ENCODE measurements at regions not wholly inside any gene's neighbourhood (a gene's known extent, or its start where the extent isn't known, plus 50 kb on each side); places are given as distances from the start of the nearest gene placed in this dataset.

DNA sequence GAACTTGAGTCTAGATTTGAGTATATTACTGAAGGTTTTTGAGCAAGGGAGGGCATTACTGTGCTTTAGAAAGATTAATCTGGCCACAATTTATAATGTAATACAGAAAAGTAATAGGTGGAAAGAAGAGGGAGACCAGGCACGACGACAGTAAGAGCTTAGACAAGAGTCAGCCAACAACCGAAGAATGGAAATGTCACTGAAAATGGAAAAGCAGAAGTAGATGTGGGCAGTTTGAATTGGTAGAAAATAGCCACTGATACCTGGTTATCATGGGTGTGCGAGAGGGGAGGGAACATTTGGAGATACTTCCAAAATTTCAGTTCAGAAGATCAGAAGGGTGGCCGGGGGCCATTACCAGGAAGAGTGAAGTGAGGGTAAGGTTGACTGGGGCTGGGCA is 339.1 kb downstream of the UTRN start:
- Mint-ChIP-seq H3K36me3 (ENCODE audit: low read depth) (no peaks in the 10 kb centered on the region), H3K27ac (no peak overlapping the region), H3K9me3 (no peaks in the 10 kb centered on the region), H3K4me1 (no peaks in the 10 kb centered on the region), H3K27me3 (ENCODE audit: low read depth) (no peaks in the 10 kb centered on the region), H3K4me3 (no peak overlapping the region)
- TF ChIP-seq, protein P1, sequence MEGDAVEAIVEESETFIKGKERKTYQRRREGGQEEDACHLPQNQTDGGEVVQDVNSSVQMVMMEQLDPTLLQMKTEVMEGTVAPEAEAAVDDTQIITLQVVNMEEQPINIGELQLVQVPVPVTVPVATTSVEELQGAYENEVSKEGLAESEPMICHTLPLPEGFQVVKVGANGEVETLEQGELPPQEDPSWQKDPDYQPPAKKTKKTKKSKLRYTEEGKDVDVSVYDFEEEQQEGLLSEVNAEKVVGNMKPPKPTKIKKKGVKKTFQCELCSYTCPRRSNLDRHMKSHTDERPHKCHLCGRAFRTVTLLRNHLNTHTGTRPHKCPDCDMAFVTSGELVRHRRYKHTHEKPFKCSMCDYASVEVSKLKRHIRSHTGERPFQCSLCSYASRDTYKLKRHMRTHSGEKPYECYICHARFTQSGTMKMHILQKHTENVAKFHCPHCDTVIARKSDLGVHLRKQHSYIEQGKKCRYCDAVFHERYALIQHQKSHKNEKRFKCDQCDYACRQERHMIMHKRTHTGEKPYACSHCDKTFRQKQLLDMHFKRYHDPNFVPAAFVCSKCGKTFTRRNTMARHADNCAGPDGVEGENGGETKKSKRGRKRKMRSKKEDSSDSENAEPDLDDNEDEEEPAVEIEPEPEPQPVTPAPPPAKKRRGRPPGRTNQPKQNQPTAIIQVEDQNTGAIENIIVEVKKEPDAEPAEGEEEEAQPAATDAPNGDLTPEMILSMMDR (IDR thresholded peaks at IDR 0.05; ENCODE audit: unreplicated experiment in 3 of 3) = no peak

DNA sequence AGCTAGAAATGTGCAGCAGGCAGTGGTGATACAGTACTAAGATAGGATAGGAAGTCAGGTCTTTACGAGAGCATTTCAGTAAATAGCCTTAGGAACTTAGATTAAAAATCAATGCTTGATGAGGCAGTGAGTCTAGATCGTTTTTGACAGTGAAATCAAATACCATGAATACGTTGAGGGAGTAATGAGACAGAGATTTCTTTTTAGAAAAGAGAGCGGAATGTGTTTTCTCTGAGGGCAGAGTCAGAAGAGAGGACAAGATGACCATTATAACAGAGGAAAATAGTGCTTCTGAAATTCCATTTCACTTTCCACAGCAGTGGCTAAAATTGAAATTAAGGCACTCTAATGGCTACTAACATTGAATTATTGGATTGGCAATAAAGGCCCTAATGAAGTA is 339.6 kb downstream of the UTRN start:
- no peak overlapping the region for H3K27ac Mint-ChIP-seq

DNA sequence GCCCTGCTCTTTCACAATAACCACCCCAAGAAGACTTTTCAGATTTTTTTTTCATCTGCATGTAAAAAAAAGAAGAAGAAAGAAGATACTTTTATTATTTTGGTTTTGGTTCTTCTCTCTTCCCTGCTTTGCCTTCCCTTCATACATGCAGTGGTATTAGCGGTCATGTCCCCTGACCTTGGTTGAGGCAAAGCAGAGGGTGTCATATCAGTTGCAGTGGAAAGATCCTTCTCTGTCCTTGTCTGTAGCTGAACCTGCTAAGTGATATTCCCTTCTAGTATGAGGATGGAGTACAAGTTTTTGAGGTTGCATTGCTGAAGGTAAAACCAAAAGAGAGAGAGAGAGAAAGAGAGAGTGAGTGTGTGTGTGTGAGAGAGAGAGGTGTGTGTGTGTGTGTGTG is 345.7 kb downstream of the UTRN start:
- H3K4me3 Mint-ChIP-seq = no peak overlapping the region

More for the DNA sequence above, 339.6 kb downstream of the UTRN start:
- no peaks in the 10 kb centered on the region for H3K4me1 Mint-ChIP-seq
- peaks cover 3% of the 10 kb centered on the region for H3K36me3 Mint-ChIP-seq (ENCODE audit: low read depth)
- TF ChIP-seq, protein P1 (IDR thresholded peaks at IDR 0.05; ENCODE audit: unreplicated experiment in 3 of 3) = no peak
- no peaks in the 10 kb centered on the region for H3K27me3 Mint-ChIP-seq (ENCODE audit: low read depth)
- no peaks in the 10 kb centered on the region for H3K9me3 Mint-ChIP-seq
- no peak overlapping the region for H3K4me3 Mint-ChIP-seq

DNA sequence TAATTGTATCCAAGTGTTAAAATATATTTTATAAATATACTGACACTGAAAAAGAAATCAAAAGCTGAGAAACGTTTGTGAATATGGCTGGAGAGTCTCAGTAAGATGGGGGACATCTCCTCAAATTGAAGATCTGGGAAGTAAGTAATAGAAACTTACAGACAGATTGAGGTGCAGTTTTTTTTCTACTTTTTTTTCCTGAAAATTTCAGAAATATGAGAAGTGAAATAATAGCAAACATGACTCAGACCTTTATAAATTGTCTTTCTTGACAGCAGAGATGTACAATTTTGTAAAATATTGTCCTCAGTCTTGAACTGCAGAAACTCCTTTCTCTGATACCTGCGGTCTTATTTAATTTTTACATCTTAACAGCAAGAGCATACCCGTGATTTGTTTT is 347.1 kb downstream of the UTRN start:
- H3K36me3 Mint-ChIP-seq (ENCODE audit: low read depth) = peaks cover 4% of the 10 kb centered on the region
- no peaks in the 10 kb centered on the region for H3K27me3 Mint-ChIP-seq (ENCODE audit: low read depth)
- H3K9me3 Mint-ChIP-seq = no peaks in the 10 kb centered on the region
- H3K27ac Mint-ChIP-seq = no peak overlapping the region
- H3K4me3 Mint-ChIP-seq = no peak overlapping the region
- TF ChIP-seq, protein P1 (IDR thresholded peaks at IDR 0.05; ENCODE audit: unreplicated experiment in 3 of 3) = no peak
- H3K4me1 Mint-ChIP-seq = no peaks in the 10 kb centered on the region

More for the DNA sequence above, 345.7 kb downstream of the UTRN start:
- H3K4me1 Mint-ChIP-seq = no peaks in the 10 kb centered on the region
- H3K36me3 Mint-ChIP-seq (ENCODE audit: low read depth) = peaks cover 4% of the 10 kb centered on the region
- no peak overlapping the region for H3K27ac Mint-ChIP-seq
- no peaks in the 10 kb centered on the region for H3K27me3 Mint-ChIP-seq (ENCODE audit: low read depth)
- TF ChIP-seq, protein P1 (IDR thresholded peaks at IDR 0.05; ENCODE audit: unreplicated experiment in 3 of 3) = no peak
- no peaks in the 10 kb centered on the region for H3K9me3 Mint-ChIP-seq

DNA sequence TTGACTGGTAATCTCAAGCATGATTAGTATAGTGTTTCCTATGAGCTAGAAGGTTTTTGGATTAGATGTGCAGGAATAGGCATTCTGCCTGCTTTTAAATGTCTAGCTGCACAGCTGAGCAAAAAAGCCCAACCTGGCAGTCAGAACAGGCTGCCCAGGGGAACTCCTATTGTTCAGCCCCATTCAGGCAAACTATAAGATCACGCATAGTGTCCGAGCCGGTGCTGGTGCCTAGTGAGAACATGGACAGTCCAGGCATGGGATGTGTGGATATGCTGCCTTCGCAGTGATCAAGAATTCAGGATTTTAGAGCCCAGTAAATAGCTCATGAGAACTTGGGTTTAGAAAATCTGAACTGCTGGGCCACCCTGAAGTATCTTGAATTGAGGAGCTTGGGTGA is 348.8 kb downstream of the UTRN start:
- TF ChIP-seq, protein P1 (IDR thresholded peaks at IDR 0.05; ENCODE audit: unreplicated experiment in 3 of 3) = no peak
- H3K9me3 Mint-ChIP-seq = no peaks in the 10 kb centered on the region
- H3K4me3 Mint-ChIP-seq = no peak overlapping the region
- peaks cover 4% of the 10 kb centered on the region for H3K36me3 Mint-ChIP-seq (ENCODE audit: low read depth)
- no peaks in the 10 kb centered on the region for H3K4me1 Mint-ChIP-seq
- no peak overlapping the region for H3K27ac Mint-ChIP-seq
- no peaks in the 10 kb centered on the region for H3K27me3 Mint-ChIP-seq (ENCODE audit: low read depth)

DNA sequence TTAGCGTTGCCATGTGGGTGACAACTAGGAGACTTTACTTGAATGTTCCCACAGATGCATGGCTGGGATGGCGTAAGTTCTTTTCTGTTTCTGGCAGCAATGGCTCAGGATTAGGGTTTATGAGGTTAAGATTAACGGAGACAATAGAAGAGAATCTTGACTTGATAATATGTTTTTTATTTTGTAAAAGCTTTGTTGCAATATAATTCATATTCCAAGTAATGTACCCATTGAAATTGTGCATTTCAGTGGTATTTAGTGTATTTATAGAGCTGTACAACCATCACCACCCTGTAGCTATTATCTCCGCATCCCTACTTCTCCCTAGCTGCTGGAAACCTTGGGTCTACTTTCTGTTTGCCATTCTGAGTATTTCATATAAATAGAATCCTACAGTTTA is 349.2 kb downstream of the UTRN start:
- H3K4me1 Mint-ChIP-seq = no peaks in the 10 kb centered on the region
- TF ChIP-seq, protein P1 (IDR thresholded peaks at IDR 0.05; ENCODE audit: unreplicated experiment in 3 of 3) = no peak
- peaks cover 4% of the 10 kb centered on the region for H3K36me3 Mint-ChIP-seq (ENCODE audit: low read depth)
- no peak overlapping the region for H3K27ac Mint-ChIP-seq
- H3K4me3 Mint-ChIP-seq = no peak overlapping the region
- no peaks in the 10 kb centered on the region for H3K27me3 Mint-ChIP-seq (ENCODE audit: low read depth)
- H3K9me3 Mint-ChIP-seq = no peaks in the 10 kb centered on the region

Measured in nephron (organoid).